ENCODE measurements at regions not wholly inside any gene's neighbourhood (a gene's known extent, or its start where the extent isn't known, plus 50 kb on each side); places are given as distances from the start of the nearest gene placed in this dataset.

GRCh38 chr3:151024339-151024738 lies 51.8 kb upstream of the CLRN1 start:
- H3K4me3 ChIP-seq (ENCODE audit: low read depth, low read length), result no peak overlapping the region
- DNase-seq (ENCODE audit: low read depth, low spot score), result no peak
- TF ChIP-seq, protein P1, sequence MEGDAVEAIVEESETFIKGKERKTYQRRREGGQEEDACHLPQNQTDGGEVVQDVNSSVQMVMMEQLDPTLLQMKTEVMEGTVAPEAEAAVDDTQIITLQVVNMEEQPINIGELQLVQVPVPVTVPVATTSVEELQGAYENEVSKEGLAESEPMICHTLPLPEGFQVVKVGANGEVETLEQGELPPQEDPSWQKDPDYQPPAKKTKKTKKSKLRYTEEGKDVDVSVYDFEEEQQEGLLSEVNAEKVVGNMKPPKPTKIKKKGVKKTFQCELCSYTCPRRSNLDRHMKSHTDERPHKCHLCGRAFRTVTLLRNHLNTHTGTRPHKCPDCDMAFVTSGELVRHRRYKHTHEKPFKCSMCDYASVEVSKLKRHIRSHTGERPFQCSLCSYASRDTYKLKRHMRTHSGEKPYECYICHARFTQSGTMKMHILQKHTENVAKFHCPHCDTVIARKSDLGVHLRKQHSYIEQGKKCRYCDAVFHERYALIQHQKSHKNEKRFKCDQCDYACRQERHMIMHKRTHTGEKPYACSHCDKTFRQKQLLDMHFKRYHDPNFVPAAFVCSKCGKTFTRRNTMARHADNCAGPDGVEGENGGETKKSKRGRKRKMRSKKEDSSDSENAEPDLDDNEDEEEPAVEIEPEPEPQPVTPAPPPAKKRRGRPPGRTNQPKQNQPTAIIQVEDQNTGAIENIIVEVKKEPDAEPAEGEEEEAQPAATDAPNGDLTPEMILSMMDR (IDR thresholded peaks at IDR 0.05; ENCODE audit: insufficient read depth, low read length, missing control alignments), result no peak
- ChIA-PET POLR2A (no interaction called here), CTCF (no interaction called here)

GRCh38 chr3:151034303-151034702 lies 51.2 kb upstream of the MED12L start:
- H3K4me3 ChIP-seq (ENCODE audit: low read depth, low read length), result no peak overlapping the region
- TF ChIP-seq, protein P1 (IDR thresholded peaks at IDR 0.05; ENCODE audit: insufficient read depth, low read length, missing control alignments), result no peak
- POLR2A ChIA-PET, result no interaction called here
- no peak for DNase-seq (ENCODE audit: low read depth, low spot score)
- CTCF ChIA-PET, result interaction anchor here (1.0 kb wide), 1 partner anchor 27 kb away, joined by 3 read pairs; no protein-coding TSS in a partner anchor

- no peak for DNase-seq (ENCODE audit: low read depth, low spot score)
- ChIA-PET POLR2A (no interaction called here), CTCF (no interaction called here)
- TF ChIP-seq, protein P1 (IDR thresholded peaks at IDR 0.05; ENCODE audit: insufficient read depth, low read length, missing control alignments), result no peak
- no peak overlapping the region for H3K4me3 ChIP-seq (ENCODE audit: low read depth, low read length)
These were observed 50.4 kb upstream of the MED12L start for GRCh38 chr3:151035072-151035471.
